ENCODE measurements at regions not wholly inside any gene's neighbourhood (a gene's known extent, or its start where the extent isn't known, plus 50 kb on each side); places are given as distances from the start of the nearest gene placed in this dataset.

GRCh38 chr4:114373508-114373907, 225.1 kb upstream of the UGT8 start:
- no peak for TF ChIP-seq CTCF (conservative IDR thresholded peaks at IDR 0.05; ENCODE audit: low read depth, low read length)
- TF ChIP-seq EZH2 (IDR thresholded peaks at IDR 0.05; ENCODE audit: borderline replicate concordance, low read depth, low read length, poor library complexity, severe bottlenecking) = no peak
